ENCODE measurements at regions not wholly inside any gene's neighbourhood (a gene's known extent, or its start where the extent isn't known, plus 50 kb on each side); places are given as distances from the start of the nearest gene placed in this dataset.

DNA sequence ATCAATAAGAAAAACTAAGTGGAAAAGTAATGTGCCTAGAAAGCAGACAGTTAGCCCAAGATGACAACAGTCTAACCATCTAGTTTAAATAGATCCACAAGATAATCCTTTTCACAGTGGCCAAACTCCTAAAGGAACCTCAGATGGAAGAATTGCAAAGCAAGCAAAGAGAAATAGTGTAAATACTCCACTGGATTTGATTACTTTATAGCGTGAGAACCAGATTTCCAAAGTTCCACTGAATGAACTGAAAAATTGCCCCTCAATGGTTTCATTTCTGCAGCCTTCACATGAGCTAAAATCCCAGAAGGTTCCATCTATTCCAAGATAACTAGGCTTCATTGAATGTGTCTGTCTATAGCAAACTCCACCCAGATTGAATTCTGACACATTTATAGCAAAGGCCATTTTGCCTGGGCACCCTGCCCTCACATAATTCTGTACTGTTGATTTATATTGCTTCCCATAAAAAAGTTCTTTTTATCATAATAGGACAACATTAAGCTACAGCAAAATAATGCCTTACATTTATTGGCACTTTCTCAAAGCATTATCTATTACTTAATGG is 129.7 kb upstream of the THBS1 start:
- TF ChIP-seq, protein P1, sequence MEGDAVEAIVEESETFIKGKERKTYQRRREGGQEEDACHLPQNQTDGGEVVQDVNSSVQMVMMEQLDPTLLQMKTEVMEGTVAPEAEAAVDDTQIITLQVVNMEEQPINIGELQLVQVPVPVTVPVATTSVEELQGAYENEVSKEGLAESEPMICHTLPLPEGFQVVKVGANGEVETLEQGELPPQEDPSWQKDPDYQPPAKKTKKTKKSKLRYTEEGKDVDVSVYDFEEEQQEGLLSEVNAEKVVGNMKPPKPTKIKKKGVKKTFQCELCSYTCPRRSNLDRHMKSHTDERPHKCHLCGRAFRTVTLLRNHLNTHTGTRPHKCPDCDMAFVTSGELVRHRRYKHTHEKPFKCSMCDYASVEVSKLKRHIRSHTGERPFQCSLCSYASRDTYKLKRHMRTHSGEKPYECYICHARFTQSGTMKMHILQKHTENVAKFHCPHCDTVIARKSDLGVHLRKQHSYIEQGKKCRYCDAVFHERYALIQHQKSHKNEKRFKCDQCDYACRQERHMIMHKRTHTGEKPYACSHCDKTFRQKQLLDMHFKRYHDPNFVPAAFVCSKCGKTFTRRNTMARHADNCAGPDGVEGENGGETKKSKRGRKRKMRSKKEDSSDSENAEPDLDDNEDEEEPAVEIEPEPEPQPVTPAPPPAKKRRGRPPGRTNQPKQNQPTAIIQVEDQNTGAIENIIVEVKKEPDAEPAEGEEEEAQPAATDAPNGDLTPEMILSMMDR (IDR thresholded peaks at IDR 0.05) = no peak
- no peak for TF ChIP-seq POLR2A (IDR thresholded peaks at IDR 0.05)

All from vagina (tissue), 2 donors.